Testis (tissue), 2 donors: ENCODE measurements at regions not wholly inside any gene's neighbourhood (a gene's known extent, or its start where the extent isn't known, plus 50 kb on each side); places are given as distances from the start of the nearest gene placed in this dataset.

ENCODE experiments used
- CTCF ChIP-seq, 3 experiments: fragments of 450-650 bp in 2 of 3; fragments of 200-600 bp in 1 of 3; sonication (generic) in 1 of 3; IDR thresholded peaks; one replicate each; pipeline ENCODE4 v1.5.1; 2016 to 2019; ENCODE audit warnings: antibody characterized with exemption in 3 of 3, mild to moderate bottlenecking in 2 of 3, moderate library complexity in 1 of 3
- POLR2A ChIP-seq: fragments of 450-650 bp; IDR thresholded peaks from one replicate; pipeline ENCODE4 v1.6.1; 2017; ENCODE audit warnings: antibody characterized with exemption, mild to moderate bottlenecking, moderate library complexity

GRCh38 chr17:56718515-56718914 is 115.2 kb downstream of the C17orf67 start:
- TF ChIP-seq CTCF (IDR thresholded peaks at IDR 0.05) (no peak), POLR2A (no peak)
